GM19455 (cell line): ENCODE measurements at regions not wholly inside any gene's neighbourhood (a gene's known extent, or its start where the extent isn't known, plus 50 kb on each side); places are given as distances from the start of the nearest gene placed in this dataset.

ENCODE experiments used
- ATAC-seq: cut with Tn5 transposase; IDR thresholded peaks from one replicate; pipeline ENCODE4 v1.9.1; 2021; ENCODE audit not compliant: unreplicated experiment

DNA sequence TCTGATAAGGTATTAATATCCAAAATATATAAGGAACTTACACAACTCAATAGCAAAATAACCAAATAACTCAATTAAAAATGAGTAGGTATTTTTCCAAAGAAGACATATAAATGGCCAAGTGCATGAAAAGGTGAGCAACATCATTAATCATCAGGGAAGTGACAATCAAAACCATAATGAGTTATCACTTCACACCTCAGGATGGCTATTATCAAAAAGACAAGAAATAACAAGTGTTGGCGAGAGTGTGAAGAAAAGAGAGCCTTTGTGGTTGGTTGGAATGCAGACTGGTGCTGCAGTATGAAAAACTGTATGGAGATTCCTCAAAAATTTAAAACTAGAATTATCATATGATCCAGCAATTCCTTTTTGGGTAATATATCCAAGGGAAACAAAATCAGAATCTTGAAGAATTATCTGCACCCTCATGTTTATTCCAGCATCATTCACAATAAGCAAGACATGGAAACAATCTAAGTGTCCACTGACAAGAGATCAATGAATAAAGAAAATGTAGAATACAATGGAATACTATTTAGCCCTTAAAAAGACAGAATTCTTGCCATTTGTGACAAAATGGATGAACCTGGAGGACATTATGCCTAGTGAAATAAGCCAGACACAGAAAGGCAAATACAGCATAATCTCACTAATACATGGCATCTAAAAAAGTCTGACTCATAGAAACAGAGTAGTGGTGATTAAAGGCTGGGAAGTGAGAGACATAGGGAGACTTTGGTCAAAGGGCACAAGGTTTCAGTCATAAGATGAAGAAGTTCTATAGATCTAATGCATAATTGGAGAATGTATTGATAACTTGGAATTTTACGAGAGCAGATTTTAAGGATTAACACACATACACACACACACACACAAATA is 175.6 kb downstream of the FOXA2 start:
- no peak for ATAC-seq

GRCh38 chr20:22407237-22408193 is 176.9 kb downstream of the FOXA2 start:
- ATAC-seq: no peak

DNA sequence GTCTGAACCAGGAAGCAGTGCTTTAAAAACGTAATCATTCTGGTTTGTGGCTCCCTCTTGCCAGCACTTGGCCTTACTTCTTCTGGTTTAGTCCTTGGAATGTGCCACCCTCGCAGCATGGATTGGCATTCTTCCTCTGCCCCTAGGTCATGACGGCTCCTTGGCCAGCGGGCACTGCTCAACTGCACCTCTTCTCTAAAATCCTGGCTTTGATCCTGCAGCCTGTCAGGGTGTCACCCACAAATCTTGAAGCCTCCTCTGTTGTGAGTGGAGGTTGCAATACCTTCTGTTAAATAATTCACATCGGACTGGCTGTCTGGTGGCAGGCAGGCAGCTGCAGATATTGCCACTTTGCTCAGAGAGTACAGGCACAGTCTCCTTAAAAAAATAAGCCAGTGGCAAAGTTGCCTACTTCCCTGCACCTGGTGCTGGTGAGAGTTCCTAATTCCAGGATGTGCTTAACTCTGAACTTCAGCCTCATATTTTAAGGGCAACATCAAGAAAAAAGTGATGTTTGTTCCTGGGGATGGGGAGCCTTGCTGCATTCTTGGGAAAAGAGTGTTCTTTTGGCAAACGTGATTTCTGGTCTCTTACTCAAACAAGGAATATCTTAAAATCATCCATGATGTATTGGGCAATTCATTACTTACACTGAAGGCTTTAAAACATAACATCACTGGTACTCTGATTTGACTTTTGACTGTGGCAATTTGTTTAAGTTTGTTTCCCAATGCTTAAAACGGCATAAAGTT is 179.8 kb downstream of the FOXA2 start:
- ATAC-seq: no peak

- no peak for ATAC-seq
These were observed 180.6 kb downstream of the FOXA2 start for GRCh38 chr20:22403632-22404361.

DNA sequence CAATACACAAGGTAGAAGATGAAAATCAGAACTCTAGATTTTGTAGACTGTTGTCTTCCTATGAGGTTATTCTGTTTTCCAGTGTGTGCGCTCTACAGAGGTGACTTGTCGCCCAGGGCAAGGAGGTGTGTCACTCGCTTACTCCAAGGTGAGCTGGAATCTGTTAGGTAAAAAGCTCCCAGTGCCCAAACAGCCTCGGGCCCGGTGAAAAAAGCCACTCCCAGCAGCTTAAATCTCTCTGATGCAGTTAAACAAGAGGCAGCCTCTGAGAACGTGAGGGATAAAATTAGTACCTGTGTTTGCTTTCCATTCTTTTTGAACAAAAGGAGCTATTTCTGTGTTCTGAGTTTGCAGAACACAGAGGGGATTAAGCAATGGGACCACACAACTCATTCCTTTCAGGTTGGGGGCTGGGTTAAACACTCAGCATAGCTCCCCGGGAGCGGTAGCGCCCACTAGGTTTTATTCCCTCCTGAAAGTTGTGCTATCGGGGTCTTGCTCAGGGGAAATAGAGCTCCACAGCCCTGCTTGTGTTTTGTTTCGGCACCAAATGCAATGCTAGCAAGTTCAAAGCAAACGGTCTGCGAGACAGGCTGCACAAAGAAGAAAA is 181.2 kb downstream of the FOXA2 start:
- ATAC-seq: no peak

GRCh38 chr20:22402550-22402949 is 181.8 kb downstream of the FOXA2 start:
- no peak for ATAC-seq

DNA sequence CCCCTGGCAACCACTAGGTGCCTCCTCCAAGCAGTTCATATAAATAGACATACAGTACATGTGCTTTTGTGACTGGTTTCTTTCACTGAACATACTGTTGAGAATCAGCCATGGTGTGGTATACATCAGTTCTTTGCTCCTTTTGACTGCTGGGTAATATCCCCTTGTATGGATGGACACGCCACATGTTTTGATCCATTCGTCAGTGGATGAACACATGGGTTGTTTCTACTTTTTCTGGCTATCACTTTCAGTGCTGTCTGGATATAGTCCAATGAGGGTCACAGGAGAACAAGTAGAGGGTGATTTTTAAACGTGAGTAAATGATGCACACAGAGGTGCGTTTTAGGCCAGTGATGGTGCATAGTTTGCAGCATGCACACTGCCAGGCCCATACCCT is 183.9 kb downstream of the FOXA2 start:
- ATAC-seq: no peak

- ATAC-seq: no peak
These were observed 189.8 kb downstream of the FOXA2 start for GRCh38 chr20:22394583-22394982.

DNA sequence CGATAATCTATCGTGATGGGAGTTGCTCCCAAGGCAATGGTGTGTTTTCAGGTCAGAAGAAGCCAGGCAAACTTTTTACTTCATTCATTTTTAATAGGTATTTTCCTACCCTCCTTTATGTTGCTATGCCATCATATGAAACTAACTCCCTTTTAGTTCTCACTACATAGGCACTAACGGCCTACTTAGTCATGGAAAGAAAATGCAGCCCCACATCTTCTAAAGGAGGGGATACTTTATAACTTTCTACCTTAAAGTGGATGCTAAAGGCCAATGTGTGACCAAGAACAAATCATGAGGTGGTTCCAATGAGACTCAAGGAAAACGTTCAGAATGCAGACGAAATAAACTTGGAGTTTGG is 193.8 kb downstream of the FOXA2 start:
- no peak for ATAC-seq

DNA sequence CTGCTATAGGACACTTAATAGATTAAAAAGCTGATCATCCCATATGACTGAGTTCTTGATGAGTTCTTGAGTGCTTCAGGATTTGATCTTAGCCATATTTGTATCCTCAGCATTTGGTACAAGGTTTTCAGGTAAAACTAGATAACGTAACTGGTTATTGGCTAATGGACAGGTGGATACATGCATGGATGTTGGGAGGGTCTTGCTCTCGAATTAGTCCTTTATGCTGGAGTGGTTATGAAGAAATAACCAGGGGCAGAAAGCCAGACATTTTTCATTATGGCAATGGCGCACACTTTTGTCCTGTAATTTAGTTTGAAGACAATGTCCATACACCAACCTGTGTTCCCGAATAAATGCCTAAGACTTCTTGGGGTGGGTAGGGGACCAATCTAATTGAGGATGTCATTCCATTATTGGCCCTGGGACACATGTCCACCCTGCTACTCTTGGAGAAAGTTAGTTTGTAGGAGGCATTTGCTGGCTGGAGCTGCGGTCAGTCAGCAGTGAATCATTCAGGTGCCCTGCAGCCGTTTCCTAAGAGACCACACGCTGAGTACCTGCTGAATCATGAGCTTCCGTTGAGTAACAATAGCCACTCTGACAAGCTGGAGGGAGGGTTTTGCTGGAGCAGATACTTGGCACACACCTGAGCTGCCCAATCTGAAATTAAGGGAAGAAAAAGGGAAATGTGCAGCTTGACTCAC is 194.4 kb downstream of the FOXA2 start:
- no peak for ATAC-seq

DNA sequence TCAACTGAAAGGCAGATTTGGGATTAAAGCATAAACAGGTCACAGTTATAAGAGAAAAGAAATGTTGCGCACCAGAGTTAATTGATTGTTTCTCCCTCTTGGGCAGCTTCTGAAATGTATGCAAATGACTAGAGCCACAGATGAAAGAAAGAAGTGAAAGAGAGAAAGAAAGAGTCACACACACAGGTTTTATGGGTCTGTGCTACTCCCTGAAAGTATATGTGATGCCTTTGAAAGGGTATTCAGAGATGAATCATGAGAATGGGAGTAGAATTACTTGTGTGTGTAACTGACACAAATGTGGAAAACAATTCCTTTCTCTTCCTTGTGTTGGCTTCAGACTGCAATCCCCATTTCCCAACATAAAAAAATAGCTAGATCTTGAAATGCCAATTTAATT is 196.9 kb downstream of the FOXA2 start:
- no peak for ATAC-seq

- no peak for ATAC-seq
These were observed 198.1 kb downstream of the FOXA2 start for GRCh38 chr20:22386306-22386623.

DNA sequence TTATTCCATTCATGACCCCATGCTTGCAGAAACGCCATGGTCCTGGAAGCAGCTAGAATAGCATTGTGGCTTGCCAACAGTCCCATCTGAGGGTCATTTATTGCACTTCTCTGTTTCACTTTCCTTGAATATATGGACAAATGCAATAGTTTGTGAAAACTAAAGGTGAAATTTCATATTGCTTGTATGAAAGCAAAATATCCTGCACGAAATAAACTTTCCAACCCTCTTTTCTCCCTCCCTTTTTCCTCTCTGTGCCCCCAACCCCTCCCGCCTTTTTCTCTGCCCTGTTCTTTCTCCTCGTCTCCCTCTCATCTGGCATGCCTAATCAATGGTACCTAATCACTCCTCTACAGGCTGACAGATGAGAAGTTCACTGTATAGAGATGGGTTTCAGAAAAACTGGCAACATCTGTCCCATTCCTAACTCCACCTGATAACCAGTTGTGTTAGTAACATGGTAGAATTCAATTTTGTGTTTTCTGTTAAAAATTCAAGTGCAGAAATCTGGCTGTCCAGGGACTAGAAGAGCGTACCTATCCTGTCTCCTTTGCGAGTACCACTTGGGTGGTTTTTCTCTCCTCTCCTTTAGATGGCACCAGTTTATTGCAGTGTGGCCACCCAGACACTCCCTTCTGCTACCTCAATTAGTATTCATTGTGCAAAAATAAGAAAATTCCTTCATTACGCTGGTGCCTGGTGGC is 198.6 kb downstream of the FOXA2 start:
- no peak for ATAC-seq

DNA sequence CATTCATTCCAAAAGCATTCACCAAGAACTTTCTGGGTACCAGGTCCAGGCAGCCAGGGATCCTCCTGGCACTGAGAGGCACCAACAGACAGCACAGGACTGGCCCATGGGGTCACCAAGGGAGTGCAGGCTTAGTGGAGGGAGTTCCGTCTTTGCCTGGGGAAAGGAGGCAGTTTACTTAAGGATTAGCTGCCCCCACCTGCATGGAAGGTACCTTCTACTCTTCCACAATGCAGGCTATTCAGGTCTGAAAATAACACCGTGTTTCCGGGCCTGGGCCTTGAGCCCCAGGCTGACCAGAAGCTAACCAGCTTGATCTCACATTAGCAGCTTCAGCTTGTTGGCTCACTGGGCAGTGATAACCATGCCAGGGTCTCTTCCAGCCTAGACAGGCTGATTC is 199.4 kb downstream of the FOXA2 start:
- ATAC-seq: no peak

DNA sequence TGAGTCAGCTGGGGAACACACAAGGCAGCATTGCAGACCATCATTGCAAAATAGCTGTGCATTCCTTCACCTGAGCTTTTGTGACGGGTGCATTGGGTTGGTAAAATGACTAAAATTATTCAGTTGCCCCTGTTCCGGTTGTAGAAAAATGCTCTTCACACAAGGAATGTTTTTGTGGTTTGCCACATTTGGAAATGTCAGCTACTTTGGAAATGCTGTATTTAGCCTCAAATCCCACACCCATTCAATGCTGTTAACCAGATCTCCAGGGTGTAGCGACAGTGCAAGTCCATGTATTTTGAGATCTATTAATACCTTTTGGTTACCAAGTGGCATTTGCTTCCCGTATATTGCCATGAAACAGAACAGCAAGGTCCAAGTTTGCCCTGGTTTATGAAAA is 201.2 kb downstream of the FOXA2 start:
- no peak for ATAC-seq

GRCh38 chr20:22382742-22383141 is 201.6 kb downstream of the FOXA2 start:
- no peak for ATAC-seq

DNA sequence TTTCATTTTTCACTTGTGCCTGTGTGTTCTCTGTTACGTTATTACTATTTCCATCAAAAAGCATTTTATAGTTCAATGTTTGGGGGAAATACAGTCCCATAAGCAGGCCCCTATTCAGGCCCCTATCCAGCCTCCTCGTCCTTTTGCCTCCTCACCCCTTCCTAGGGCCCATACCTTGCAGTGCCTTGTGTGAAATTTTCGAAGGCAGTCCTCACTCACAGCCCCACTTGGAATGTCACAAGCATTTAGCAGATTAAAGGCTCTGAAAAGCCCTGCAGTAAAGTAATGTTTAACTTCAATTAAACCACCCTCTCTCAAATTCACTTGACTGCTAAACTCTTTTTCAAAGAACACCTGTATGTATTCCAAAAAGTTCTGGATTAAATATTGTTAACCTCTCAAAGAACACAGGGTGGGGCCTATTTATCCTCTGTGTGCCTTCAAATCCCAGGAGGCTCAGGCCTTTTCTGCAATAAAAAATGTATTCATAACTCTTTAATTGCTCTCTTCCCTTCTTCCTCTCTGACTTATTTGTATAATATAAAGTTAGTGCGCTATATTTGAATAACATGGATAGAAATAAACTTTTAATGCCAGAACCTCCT is 202.5 kb downstream of the FOXA2 start:
- no peak for ATAC-seq

GRCh38 chr20:22379472-22379871 is 204.9 kb downstream of the FOXA2 start:
- no peak for ATAC-seq
